ENCODE measurements at regions not wholly inside any gene's neighbourhood (a gene's known extent, or its start where the extent isn't known, plus 50 kb on each side); places are given as distances from the start of the nearest gene placed in this dataset.
"Not testable (repeated sequence)": the region's sequence is repeated elsewhere in the genome, so short reads cannot be mapped to it uniquely, and the experiment has no call there.

DNA sequence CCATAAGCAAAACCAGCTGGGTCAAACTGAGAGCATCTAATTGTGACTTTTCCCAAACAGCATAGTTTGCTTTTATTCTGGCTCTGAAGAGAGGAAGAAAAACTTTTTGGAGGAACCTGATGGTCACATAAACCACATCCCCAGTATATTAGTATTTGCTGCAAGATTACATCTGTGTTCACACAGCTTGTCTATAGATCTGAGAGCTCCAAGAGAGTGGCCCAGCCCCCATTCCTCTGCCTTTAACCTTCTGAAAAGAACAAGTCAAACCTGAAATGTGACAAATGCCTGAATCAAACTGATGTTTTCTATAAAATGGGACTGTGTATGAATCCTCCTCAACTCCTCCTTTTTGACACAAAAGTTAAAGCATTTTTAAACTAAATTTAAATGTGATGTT is 435.2 kb downstream of the ZNF479 start:
- not testable (repeated sequence) for DNase-seq

DNA sequence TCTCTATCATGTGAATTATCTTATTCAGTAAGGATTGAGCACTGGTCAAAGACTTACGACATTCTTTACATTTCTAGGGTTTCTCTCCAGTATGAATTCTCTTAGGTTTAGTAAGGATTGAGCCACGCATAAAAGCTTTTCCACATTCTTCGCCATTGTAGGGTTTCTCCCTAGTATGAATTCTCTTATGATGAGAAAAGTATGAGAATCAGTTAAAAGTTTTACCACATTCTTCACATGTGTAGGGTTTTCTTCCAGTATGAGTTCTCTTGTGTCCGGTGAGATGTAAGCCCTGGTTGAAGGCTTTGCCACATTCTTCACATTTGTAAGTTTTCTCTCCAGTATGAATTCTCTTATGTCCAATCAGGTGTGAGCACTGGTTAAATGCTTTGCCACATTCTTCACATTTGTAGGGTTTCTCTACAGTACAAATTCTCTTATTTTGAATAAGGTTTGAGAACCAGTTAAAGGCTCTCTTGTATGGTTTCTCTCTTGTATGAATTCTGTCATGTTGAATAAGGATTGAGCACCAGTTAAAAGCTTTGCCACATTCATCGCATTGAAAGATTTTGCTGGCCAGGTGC is 445.9 kb downstream of the ZNF479 start:
- DNase-seq, result no peak

DNA sequence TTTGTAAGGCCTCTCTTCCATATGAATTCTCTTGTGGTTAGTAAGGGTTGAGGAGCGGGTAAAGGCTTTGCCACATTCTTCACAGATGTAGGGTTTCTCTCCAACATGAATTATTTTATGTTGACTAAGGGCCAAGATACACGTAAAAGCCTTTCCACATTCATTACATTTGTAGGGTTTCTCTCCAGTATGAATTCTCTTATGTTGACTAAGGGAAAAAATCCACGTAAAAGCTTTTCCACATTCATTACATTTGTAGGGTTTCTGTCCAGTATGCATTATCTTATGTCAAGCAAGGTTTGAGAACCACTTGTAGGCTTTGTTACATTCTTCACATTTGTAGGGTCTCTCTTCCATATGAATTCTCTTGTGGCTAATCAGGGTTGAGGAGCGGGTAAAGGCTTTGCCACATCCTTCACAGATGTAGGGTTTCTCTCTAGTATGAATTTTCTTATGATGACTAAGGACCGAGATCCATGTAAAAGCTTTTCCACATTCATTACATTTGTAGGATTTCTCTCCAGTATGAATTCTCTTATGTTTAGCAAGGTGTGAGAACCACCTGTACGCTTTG is 493.0 kb downstream of the ZNF479 start:
- DNase-seq, result no peak

- DNase-seq, result no peak
These were observed 493.7 kb upstream of the NUPR2 start for GRCh38 chr7:56609852-56610355.

- no peak for DNase-seq
These were observed 488.9 kb upstream of the NUPR2 start for GRCh38 chr7:56605146-56605545.

- no peak for DNase-seq
These were observed 462.4 kb upstream of the NUPR2 start for GRCh38 chr7:56578612-56579011.

DNA sequence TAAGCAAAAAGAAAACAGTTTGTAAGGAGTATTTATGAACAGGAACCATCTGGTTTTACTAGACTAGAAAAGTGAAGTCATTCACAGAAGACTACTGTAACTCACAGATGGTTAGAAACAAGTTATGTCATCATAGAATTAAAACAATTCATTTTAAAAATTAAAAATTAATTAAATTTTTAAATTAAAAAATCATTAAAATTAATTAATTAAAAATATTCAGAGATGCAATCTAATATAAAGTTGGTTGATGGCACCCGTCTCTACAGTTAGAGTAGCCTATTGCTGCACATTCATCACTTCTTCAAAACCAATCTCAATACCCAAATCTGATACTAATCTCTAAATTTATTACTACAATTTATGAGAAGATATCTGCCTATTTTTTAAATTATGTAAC is 454.8 kb upstream of the NUPR2 start:
- DNase-seq, result no peak

DNA sequence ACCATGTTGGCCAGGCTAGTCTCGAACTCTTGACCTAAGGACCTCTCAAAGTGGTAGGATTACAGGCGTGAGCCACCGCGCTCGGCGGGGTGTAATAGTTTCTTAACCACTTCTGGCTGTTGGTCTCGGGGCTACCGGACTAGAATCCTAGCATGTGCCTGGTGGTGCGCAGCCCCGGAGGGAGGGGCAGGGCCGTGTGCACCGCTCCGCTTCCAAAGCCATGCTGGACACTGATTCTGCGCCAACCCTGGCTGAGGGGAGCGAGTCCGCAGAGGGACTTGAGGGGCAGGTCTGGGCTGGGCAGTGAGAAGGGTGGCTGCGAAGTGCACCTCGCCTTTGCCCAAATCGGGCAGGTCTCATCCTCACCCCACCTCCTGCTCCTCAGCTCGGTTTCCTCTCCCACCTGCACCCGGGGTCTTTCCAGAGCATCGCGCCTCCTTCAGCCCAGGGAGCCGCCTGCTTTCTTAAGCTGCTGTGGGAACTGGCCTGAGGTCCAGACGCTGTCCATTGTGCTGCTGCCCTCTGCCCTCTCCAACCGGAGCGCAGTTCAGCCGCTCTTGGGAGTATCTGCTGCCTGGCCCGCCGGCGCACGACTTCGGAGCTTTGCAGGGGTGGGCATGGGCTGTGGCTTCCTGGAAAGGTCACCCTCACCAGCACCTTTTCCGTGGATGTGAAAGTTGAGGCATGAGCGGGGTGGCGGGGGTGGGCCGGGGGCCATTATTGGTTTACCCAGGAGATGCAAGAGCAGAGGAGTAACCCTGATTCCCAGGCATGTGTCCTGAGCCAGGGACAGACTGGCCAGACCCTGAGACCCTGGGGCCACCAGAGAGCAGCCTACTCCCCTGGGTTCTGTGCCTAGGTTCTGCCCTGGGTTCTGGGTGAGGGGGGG is 422.6 kb upstream of the NUPR2 start:
- DNase-seq, result no peak

GRCh38 chr7:56537952-56538351 is 421.7 kb upstream of the NUPR2 start:
- no peak for DNase-seq

DNA sequence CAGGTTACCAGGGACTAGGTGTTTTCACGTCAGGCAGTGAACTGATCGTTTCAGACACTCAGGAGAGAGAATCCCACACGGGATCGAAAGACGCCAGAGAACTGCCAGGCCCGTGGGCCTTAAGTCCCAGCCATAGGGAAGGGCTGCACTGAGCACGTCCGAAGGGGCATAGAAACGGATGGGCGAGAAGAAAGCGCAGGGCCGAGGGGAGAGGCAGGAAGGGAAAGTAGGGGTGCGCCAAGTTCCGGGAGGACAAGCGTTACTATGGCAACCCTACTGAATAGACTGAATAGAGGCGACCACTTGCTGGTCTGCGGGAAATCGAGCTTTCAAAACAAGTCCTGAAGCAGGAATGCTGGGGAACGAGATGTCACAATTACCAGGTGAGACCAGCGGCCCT is 421.3 kb upstream of the NUPR2 start:
- DNase-seq, result no peak

DNA sequence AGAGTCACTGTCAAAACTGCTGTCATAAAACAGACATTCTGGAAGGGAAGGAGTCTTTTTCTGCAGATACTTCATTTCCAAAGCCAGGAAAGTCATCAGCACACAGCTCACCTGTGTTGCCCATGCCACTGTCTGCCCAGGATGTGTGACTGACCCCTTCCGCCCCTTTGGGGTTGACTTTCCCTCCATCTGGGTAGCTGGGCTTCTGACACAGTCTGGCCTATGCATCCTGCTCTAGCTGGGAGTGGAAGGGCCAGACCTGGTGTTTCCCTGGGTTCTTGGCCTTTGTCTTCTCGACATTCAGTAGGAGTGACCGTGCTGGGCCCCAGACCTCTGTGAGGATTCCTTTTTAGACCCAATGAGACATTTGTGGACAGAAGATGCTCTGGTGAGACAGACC is 378.9 kb upstream of the NUPR2 start:
- no peak for DNase-seq

GRCh38 chr7:56493704-56494450 is 377.7 kb upstream of the NUPR2 start:
- no peak for DNase-seq

- DNase-seq, result no peak
These were observed 377.0 kb upstream of the NUPR2 start for GRCh38 chr7:56493196-56493595.

DNA sequence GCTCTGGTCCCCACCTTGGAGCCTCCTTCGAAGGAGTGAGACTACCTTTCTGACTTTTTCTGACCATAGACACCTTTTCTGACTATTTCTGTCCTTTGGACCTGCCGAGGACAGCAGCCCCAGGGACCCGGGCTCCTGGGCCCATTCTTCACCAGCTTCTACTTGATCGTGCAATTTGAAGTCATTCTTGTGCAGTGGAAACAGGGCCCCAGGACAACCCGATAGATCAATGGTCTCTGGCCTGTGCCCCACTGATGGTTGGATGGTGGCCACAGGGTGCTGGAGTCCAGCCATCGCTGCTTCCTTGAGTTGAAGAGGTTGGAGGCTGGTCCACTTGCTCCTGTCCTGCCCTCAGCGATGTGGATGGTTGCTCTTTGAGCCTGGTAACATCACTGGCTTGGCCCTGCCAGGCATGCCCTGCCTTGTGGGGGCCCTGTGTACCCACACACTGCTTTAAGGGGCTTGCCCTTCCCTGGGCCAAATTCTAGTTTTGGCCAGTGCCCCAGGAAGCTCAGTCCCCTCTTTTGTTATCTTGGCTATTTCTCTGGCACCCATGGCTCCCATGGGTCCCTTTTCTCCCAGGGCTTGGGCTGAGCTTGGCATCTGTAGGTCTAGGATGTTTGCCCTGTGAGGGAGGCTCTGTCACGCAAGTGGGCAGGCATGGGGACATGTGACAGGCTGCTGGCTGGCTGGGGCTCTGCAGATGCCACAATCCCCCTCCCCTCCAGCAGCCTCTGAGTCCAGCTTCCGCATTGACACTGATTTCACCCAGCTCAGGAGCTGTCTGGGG is 375.6 kb upstream of the NUPR2 start:
- no peak for DNase-seq

- DNase-seq, result no peak
These were observed 367.8 kb upstream of the NUPR2 start for GRCh38 chr7:56483861-56484550.

DNA sequence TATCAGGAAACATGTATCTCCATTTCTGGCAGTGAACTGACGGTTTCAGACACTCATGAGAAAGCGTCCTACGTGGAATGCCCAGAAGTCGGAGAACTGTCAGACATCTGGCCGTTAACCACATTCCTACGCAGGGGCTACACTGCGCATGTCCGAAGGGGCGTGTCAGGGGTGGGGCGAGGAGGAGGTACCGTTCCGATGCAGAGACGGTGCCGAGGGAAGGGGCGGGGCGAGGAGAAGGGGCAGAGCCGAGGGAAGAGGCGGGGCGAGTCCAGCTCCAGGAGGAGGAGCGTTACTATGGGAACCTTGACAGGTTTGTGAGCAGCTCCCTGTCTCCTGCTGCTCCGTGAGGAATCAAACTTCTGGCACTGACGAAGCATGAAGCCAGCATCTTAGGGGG is 366.9 kb upstream of the NUPR2 start:
- DNase-seq, result no peak

GRCh38 chr7:56479748-56480147 is 363.5 kb upstream of the NUPR2 start:
- DNase-seq, result no peak

DNA sequence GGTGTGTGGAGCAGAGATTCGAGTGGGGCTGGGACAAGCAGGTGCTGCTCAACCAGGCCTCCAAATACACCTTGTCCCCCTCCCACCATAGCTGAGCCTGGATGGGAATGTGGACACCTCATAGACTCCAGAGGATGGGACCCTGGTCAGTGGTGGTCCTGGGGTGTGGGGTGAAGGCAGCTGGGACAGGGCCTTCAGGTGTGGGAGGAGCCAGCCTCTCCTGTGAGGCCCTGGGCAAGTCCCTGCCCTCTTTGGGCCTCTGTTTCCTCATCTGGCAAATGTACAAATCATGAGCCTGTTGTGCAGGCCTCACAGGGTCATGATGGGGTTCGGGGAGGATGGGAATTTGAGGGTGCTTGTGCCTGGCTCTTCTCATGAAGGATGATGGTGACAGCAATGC is 362.9 kb upstream of the NUPR2 start:
- no peak for DNase-seq

DNA sequence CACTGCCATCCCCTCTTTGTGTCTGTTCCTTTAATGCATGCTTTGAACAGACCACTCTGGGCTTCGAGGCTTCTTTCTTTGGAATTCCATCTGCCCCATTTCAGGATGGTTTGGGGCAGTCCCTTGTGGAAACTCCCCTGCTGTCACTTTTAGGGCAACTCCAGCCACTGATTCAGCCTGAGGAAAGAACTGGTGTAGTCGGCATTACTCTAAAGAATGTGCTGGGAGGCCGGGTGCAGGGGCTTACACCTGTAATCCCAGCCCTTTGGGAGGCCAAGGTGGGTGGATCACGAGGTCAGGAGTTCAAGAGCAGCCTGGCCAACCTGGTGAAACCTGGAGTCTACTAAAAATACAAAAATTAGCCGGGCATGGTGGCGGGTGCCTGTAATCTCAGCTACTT is 358.1 kb upstream of the NUPR2 start:
- DNase-seq, result no peak

GRCh38 chr7:56471811-56472210 is 355.6 kb upstream of the NUPR2 start:
- no peak for DNase-seq

DNA sequence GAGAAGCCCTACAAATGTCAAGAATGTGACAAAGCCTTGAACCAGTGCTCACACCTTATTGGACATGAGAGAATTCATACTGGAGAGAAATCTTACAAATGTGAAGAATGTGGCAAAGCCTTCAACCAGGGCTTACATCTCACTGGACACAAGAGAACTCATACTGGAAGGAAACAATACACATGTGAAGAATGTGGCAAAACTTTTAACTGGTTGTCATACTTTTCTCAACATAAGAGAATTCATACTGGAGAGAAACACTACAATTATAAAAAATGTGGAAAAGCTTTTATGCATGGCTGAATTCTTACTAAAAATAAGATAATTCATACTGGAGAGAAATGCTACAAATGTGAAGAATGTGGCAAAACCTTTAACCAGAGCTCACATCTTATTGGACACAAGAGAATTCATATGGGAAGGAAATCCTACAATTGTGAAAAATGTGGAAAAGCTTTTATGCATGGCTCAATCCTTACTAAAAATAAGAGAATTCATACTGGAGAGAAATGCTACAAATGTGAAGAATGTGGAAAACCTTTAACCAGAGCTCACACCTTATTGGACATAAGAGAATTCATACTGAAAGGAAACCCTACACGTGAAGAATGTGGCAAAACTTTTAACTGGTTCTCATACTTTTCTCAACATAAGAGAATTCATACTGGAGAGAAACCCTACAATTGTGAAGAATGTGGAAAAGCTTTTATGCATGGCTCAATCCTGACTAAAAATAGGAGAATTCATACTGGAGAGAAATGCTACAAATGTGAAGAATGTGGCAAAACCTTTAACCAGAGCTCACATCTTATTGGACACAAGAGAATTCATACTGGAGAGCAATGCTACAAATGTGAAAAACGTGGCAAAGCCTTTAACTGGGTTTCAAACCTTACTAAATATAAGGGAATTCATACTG is 350.6 kb upstream of the NUPR2 start:
- DNase-seq, result not testable (repeated sequence)
